HepG2 (cell line): ENCODE measurements at regions not wholly inside any gene's neighbourhood (a gene's known extent, or its start where the extent isn't known, plus 50 kb on each side); places are given as distances from the start of the nearest gene placed in this dataset.

Experiments used
- ATAC-seq: fragments of 200-7000 bp; cut with Tn5 transposase; 3 replicates; pipeline ENCODE4 v1.9.1; 2020; ENCODE audit warnings: mild to moderate bottlenecking, moderate library complexity
- BruUV-seq: library from RNA; stranded (reverse); fragments of 400-500 nt; replicated peaks from 2 replicates; lab custom pipeline; 2021; lab: Mats Ljungman, UMichigan
- CTCF ChIA-PET: fragments of 300-600 bp; formaldehyde crosslinking; extraction: SDS; loops from one replicate; lab custom pipeline; 2021; ENCODE audit warnings: low total read pairs, inconsistent platforms, low intra/inter-chr PET ratio; lab: Yijun Ruan, JAX
- POLR2A ChIA-PET: fragments of 350-600 bp; sonication (Branson Sonifier 250); formaldehyde crosslinking; loops from one replicate; lab custom pipeline; 2020; ENCODE audit warnings: antibody characterized with exemption, inconsistent platforms; lab: Yijun Ruan, JAX
- DNase-seq: peaks from one replicate; pipeline ENCODE4 v3.0.0-alpha.2; 2015; ENCODE audit warnings: low spot score
- FAIRE-seq: peaks from 3 replicates; lab custom pipeline; 2011; peaks lifted over from hg19 to GRCh38; lab: Jason Lieb, UNC
- H2AFZ ChIP-seq: one replicate; pipeline ENCODE4 v1.6.1; 2011; ENCODE audit warnings: low read length, inconsistent platforms
- H3K27ac ChIP-seq: fragments of 300-600 bp; 3 replicates; pipeline ENCODE4 v1.8.0; 2011; ENCODE audit warnings: mixed run types, mild to moderate bottlenecking, mixed read lengths, low read length, inconsistent platforms; ENCODE audit not compliant: insufficient read depth; ENCODE audit errors: extremely low read length
- H3K27me3 ChIP-seq, 2 experiments: fragments of 200-600 bp in 1 of 2; 2 replicates in 1 of 2; 3 replicates in 1 of 2; pipeline versions ENCODE4 v1.6.0 to v1.8.0; 2011; ENCODE audit warnings: low read length in 2 of 2, mild to moderate bottlenecking in 2 of 2, moderate library complexity in 2 of 2, inconsistent platforms in 1 of 2; ENCODE audit not compliant: insufficient read depth in 2 of 2, control insufficient read depth in 1 of 2
- H3K36me3 ChIP-seq, 2 experiments: fragments of 200-600 bp in 1 of 2; replicated peaks in 1 of 2; 2 replicates in 1 of 2; 3 replicates in 1 of 2; pipeline versions ENCODE4 v1.5.1 to v1.8.0; 2011; ENCODE audit warnings: low read length in 2 of 2, inconsistent platforms in 1 of 2; ENCODE audit not compliant: insufficient read depth in 2 of 2, control insufficient read depth in 1 of 2
- H3K4me1 ChIP-seq: 2 replicates; pipeline ENCODE4 v1.5.1; 2012; ENCODE audit warnings: low read length, inconsistent platforms; ENCODE audit not compliant: insufficient read depth
- H3K4me2 ChIP-seq: 2 replicates; pipeline ENCODE4 v1.6.0; 2011; ENCODE audit warnings: low read depth, low read length, inconsistent platforms
- H3K4me3 ChIP-seq, 3 experiments: fragments of 200-600 bp in 1 of 3; sonication (generic), shearing (Covaris generic) in 1 of 3; replicated peaks in 1 of 3; 2 replicates each; pipeline ENCODE4 v1.5.1; 2011 to 2016; ENCODE audit warnings: low read length in 3 of 3, inconsistent platforms in 2 of 3, low read depth in 2 of 3, mild to moderate bottlenecking in 2 of 3, control low read depth in 1 of 3, mixed read lengths in 1 of 3; ENCODE audit not compliant: insufficient read depth in 1 of 3
- H3K79me2 ChIP-seq: one replicate; pipeline ENCODE4 v1.6.1; 2011; ENCODE audit warnings: low read length, inconsistent platforms; ENCODE audit not compliant: insufficient read depth
- H3K9ac ChIP-seq: 2 replicates; pipeline ENCODE4 v1.6.0; 2011; ENCODE audit warnings: mild to moderate bottlenecking, low read depth, low read length, inconsistent platforms; ENCODE audit not compliant: insufficient read depth
- H3K9me3 ChIP-seq: 2 replicates; pipeline ENCODE4 v1.5.1; 2012; ENCODE audit warnings: mild to moderate bottlenecking, low read length
- H4K20me1 ChIP-seq: 2 replicates; pipeline ENCODE4 v1.6.0; 2011; ENCODE audit warnings: inconsistent platforms, mild to moderate bottlenecking, low read length, moderate library complexity; ENCODE audit not compliant: insufficient read depth
- AHR ChIP-seq: IDR thresholded peaks from 2 replicates; pipeline ENCODE4 v1.6.1; 2018; ENCODE audit warnings: missing genetic modification reagents, missing compliant biosample characterization
- CHD2 ChIP-seq: IDR thresholded peaks from 2 replicates; pipeline ENCODE4 v1.6.1; 2011; ENCODE audit warnings: low read depth, low read length, improper control_type of control experiment
- ESRRA ChIP-seq: sonication (generic); formaldehyde crosslinking; IDR thresholded peaks from 2 replicates; pipeline ENCODE4 v1.5.1; 2020; ENCODE audit warnings: mild to moderate bottlenecking, low read depth, missing genetic modification reagents
- GLI4 ChIP-seq: sonication (generic); formaldehyde crosslinking; IDR thresholded peaks from 2 replicates; pipeline ENCODE4 v1.5.1; 2020; ENCODE audit warnings: missing genetic modification reagents, mild to moderate bottlenecking, moderate library complexity, borderline replicate concordance
- HNRNPUL1 ChIP-seq: fragments of 200-400 bp; formaldehyde crosslinking; IDR thresholded peaks from 2 replicates; pipeline ENCODE4 v1.6.1; 2017; ENCODE audit warnings: low read depth, mild to moderate bottlenecking, low read length, moderate library complexity
- JUNB ChIP-seq: sonication (generic); formaldehyde crosslinking; IDR thresholded peaks from 2 replicates; pipeline ENCODE4 v1.8.0; 2022; ENCODE audit warnings: missing genetic modification reagents, mild to moderate bottlenecking, borderline replicate concordance
- KIAA2018 ChIP-seq: sonication (generic); formaldehyde crosslinking; IDR thresholded peaks from 2 replicates; pipeline ENCODE4 v1.5.0; 2020; ENCODE audit warnings: mild to moderate bottlenecking, missing genetic modification reagents, borderline replicate concordance
- NCOA5 ChIP-seq: sonication (generic); formaldehyde crosslinking; IDR thresholded peaks from 2 replicates; pipeline ENCODE4 v1.4.0; 2020; ENCODE audit warnings: missing genetic modification reagents
- RBFOX2 ChIP-seq: fragments of 200-400 bp; formaldehyde crosslinking; IDR thresholded peaks from 2 replicates; pipeline ENCODE4 v1.6.1; 2017; ENCODE audit warnings: low read depth, mild to moderate bottlenecking, low read length
- SALL2 ChIP-seq: sonication (generic); formaldehyde crosslinking; IDR thresholded peaks from 2 replicates; pipeline ENCODE4 v1.8.1; 2023; ENCODE audit warnings: mild to moderate bottlenecking, missing genetic modification reagents, inconsistent platforms
- TOPORS ChIP-seq: sonication (generic); formaldehyde crosslinking; IDR thresholded peaks from 2 replicates; pipeline ENCODE4 v1.8.0; 2023; ENCODE audit warnings: mild to moderate bottlenecking, missing genetic modification reagents
- ZNF607 ChIP-seq: sonication (generic); formaldehyde crosslinking; IDR thresholded peaks from 2 replicates; pipeline ENCODE4 v1.5.1; 2020; ENCODE audit warnings: missing genetic modification reagents, mild to moderate bottlenecking, borderline replicate concordance
- WGBS: methylation state at CpG from one replicate; pipeline ENCODE4 v1.1.6; 2017; ENCODE audit warnings: low lambda C conversion rate; 5-methylcytosine and 5-hydroxymethylcytosine counted together
- in situ Hi-C: cut with HindIII; loops from 2 replicates; pipeline ENCODE4 v1.10.0; 2017; ENCODE audit warnings: low pct_unique_long_range_greater_than_20kb; ENCODE audit not compliant: extremely low pct_ligation_motif_present
- intact Hi-C: fragments of 100-400 bp; cut with micrococcal nuclease; formaldehyde crosslinking; loops from one replicate; pipeline ENCODE4 v1.10.0; 2022; ENCODE audit not compliant: unreplicated experiment
- TF ChIP-seq, protein P1 (sequence below): sonication (generic); formaldehyde crosslinking; IDR thresholded peaks from 2 replicates; pipeline ENCODE4 v1.4.0; 2020; ENCODE audit warnings: missing genetic modification reagents, borderline replicate concordance
- TF ChIP-seq, protein P2 (sequence below): sonication (generic); formaldehyde crosslinking; IDR thresholded peaks from 2 replicates; pipeline ENCODE4 v1.4.0; 2020; ENCODE audit warnings: missing genetic modification reagents; ENCODE audit errors: not compliant biosample characterization

DNA sequence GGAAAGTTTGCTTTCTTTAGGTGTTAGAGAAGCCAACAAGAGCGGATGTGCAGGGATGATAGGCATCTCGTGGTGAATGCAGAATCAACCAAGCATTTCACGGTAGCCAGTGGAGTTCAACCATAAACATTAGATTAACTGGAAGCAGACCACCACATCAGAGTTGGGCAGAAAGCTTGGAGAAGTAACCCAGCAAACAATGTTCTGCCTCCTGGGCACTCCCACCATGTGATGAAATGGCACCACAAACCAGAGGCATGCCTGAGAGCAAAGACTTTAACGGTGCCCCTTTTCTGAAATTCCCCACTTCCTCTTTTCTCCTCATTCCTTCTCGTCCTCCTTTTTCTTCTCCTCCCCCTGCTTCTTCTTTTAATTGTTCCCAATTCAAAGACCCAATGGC, 193.5 kb upstream of the ANKFN1 start:
- CTCF ChIA-PET = no interaction called here
- Histone ChIP-seq H3K27ac (no peak overlapping the region), H3K9ac (no peak overlapping the region), H3K36me3 (no peaks in the 10 kb centered on the region), H3K79me2 (no peaks in the 10 kb centered on the region), H3K4me1 (no peaks in the 10 kb centered on the region), H3K9me3 (no peaks in the 10 kb centered on the region), H2AFZ (no peak overlapping the region), H3K27me3 (no peaks in the 10 kb centered on the region; a peak in 1 of 5 replicates), H4K20me1 (no peaks in the 10 kb centered on the region), H3K4me2 (no peak overlapping the region), H3K4me3 (no peak overlapping the region)
- in situ Hi-C loops (no loop called here), intact Hi-C loops (no loop called here)
- POLR2A ChIA-PET = no interaction called here
- BruUV-seq = no TSS peak
- FAIRE-seq (no peak), DNase-seq (no peak), ATAC-seq (no peak)
- 12% methylated on average over 5 of the region's 5 CpGs for WGBS
- TF ChIP-seq TOPORS (CRISPR knock-in tag) = no peak
- no peak for TF ChIP-seq JUNB (CRISPR knock-in tag)
- no peak for TF ChIP-seq RBFOX2
- TF ChIP-seq, protein P1, sequence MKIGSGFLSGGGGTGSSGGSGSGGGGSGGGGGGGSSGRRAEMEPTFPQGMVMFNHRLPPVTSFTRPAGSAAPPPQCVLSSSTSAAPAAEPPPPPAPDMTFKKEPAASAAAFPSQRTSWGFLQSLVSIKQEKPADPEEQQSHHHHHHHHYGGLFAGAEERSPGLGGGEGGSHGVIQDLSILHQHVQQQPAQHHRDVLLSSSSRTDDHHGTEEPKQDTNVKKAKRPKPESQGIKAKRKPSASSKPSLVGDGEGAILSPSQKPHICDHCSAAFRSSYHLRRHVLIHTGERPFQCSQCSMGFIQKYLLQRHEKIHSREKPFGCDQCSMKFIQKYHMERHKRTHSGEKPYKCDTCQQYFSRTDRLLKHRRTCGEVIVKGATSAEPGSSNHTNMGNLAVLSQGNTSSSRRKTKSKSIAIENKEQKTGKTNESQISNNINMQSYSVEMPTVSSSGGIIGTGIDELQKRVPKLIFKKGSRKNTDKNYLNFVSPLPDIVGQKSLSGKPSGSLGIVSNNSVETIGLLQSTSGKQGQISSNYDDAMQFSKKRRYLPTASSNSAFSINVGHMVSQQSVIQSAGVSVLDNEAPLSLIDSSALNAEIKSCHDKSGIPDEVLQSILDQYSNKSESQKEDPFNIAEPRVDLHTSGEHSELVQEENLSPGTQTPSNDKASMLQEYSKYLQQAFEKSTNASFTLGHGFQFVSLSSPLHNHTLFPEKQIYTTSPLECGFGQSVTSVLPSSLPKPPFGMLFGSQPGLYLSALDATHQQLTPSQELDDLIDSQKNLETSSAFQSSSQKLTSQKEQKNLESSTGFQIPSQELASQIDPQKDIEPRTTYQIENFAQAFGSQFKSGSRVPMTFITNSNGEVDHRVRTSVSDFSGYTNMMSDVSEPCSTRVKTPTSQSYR (CRISPR knock-in tag) = no peak
- TF ChIP-seq HNRNPUL1 = no peak
- TF ChIP-seq AHR (CRISPR knock-in tag) = no peak
- TF ChIP-seq NCOA5 (CRISPR knock-in tag) = no peak
- TF ChIP-seq ESRRA (CRISPR knock-in tag) = no peak
- no peak for TF ChIP-seq SALL2 (CRISPR knock-in tag)
- TF ChIP-seq, protein P2, sequence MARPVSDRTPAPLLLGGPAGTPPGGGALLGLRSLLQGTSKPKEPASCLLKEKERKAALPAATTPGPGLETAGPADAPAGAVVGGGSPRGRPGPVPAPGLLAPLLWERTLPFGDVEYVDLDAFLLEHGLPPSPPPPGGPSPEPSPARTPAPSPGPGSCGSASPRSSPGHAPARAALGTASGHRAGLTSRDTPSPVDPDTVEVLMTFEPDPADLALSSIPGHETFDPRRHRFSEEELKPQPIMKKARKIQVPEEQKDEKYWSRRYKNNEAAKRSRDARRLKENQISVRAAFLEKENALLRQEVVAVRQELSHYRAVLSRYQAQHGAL = no peak
- TF ChIP-seq KIAA2018 (CRISPR knock-in tag) = no peak
- no peak for TF ChIP-seq CHD2
- no peak for TF ChIP-seq ZNF607 (CRISPR knock-in tag)
- no peak for TF ChIP-seq GLI4
